ENCODE measurements at regions not wholly inside any gene's neighbourhood (a gene's known extent, or its start where the extent isn't known, plus 50 kb on each side); places are given as distances from the start of the nearest gene placed in this dataset.
"Not testable (repeated sequence)": the region's sequence is repeated elsewhere in the genome, so short reads cannot be mapped to it uniquely, and the experiment has no call there.

- DNase-seq, result no peak
These were observed 125.9 kb downstream of the CCER1 start for GRCh38 chr12:90829044-90829443.

- DNase-seq, result no peak
These were observed 126.4 kb downstream of the CCER1 start for GRCh38 chr12:90828621-90829020.

DNA sequence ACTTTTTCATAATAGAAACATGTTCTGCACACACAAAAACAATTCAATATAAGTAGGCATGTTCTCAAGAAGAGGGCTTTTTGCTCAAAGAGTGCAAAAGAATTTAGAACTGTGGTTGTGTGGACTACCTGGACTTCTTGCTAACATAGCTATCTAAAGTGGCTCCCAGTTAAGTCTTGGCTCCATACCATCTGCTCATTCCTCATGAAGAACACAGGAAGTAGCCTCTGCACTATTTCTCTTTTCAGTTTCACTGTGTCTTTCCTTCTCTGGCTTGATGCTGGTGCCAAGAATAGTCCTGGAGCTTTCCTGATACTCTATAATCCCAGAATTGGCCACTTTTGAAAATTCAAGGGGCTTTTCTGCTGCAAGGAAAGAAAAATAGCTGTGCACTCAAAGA, 127.4 kb downstream of the CCER1 start:
- DNase-seq, result no peak

DNA sequence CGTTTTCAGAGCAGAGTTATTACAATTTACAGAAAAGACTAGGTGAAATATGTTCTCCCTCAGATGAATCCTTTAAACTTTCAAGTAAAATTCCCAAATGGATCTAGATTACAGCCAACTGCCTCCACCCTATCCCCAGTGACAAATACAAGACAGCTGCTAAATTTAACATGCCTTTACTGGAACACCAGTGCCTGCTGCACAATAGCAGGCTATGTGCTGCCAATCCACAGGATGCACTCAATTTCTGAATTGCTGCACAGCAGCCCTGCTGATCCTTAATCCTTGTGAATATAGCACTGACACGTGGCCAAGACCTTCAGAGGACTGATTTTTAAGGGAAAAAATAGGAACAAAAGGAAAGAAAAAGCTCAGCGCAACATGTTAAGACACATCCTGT, 128.9 kb downstream of the CCER1 start:
- peak in 2 of 58 donors; percentile 1 to 20 for DNase-seq

- DNase-seq, result no peak
These were observed 131.1 kb downstream of the CCER1 start for GRCh38 chr12:90823859-90824258.

GRCh38 chr12:90819709-90820108, 135.3 kb downstream of the CCER1 start:
- no peak for DNase-seq

DNA sequence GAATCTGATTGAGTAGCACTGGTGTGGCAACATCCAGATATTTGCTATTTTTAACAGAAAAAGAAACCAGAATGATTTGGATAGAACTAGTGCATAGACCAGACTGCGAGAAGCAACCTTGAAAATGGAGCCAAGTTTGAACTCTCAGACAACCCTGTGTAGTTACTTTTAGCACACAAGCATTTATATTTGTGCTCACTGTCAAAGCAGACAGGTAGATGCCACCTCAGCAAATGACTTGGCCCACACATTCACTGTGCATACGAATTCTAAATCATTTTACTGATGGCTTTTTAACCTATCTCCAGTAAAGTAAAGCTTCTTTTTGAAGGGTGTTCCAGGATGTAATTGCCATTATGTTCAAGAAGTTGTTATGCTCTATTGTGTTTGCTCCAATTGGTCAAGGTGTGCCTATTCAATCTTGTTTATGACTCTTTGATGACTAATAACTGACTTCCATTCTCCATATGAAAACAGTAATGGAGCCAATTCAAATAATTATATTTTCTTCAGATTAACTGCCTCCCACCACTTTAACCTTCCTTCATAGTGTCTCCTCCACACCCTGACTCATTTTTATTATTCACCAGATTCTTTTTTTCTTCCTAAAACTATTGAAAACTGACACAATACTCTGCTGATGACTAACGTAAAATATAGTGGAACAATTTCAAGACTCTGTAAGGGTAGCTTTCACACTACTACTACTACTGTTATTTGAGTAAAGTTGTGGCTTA, 138.5 kb downstream of the CCER1 start:
- no peak for DNase-seq

DNA sequence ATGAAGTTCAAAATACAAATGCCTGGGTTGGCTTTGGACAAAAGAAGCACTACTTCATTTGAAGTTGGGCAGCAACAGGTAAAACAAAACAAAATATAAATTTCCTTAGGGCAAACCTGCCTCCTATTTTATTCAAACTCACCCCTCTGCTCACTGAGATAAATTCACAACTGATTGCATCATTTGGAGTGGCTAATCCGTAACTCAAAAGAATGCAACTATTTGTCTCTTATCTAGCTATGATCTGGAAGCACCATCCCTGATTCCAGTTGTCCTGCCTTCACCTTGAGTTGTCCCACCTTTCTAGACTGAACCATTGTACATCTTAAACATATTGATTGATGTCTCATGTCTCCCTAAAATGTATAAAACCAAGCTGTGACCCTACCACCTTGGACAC, 145.0 kb downstream of the CCER1 start:
- no peak for DNase-seq

DNA sequence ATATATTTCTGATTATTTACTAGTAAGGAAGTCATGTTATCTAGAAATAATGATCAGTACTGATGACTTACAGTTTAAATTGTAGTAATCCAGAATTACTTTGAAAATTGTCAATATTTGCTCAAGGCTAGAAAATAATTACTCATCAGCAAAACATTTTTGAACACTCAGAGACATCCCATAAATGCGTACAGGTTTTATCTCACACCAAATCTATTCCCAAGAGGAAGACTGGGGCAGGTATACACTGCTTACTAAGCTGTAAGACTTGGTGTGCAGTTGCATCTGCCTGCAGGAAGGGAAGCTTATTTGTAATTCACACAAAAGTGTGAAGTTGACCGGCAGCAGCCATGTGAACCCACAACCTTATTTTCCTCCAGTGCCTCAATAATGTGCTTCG, 146.4 kb downstream of the CCER1 start:
- no peak for DNase-seq

DNA sequence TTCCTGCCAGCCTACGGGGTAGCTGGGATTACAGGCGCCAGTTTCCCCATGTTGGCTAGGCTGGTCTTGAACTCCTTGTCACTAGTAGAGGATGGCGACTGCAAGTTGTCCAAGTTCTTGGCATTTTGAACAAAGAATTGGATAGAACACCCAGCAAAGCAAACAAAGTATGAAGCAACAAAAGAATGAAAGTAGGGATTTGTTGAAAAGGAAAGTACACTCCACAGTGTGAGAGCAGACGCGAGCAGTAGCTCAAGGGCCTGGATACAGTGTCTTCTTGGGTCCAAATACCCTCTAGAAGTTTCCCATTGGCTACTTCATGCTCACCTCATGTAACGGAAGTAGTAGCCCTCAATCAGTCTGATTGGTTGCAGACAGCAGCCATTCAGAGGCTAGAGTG, 152.2 kb downstream of the CCER1 start:
- DNase-seq, result no peak

DNA sequence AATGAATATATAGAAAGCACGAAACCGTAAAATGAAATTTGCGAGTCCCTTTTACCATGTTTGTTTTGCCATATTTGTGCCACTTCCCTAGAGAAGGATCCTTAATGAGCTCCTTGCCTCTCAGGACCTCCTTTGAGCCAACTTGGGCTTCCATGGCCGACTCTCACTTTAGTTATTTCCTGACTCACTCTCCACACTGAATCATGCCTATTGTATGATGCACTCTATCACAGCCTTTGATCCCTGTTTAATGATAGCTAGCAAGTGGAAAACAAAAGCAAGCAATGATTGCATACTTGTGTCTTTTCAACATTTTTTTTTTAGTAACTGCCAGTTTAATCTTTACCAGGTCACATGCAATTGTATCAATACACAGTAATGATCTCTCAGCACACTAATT, 153.2 kb downstream of the CCER1 start:
- DNase-seq, result no peak

GRCh38 chr12:90794212-90794611, 160.8 kb downstream of the CCER1 start:
- no peak for DNase-seq

DNA sequence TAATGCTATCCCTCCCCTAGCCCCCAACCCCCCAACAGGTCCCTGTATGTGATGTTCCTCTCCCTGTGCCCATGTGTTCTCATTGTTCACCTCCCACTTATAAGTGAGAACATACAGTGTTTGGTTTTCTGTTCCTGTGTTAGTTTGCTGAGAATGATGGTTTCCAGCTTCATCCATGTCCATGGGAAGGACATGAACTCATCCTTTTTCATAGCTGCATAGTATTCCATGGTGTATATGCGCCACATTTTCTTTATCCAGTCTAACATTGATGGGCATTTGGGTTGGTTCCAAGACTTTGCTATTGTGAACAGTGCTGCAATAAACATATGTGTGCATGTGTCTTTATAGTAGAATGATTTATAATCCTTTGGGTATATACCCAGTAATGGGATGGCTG, 162.3 kb downstream of the CCER1 start:
- DNase-seq, result not testable (repeated sequence)

GRCh38 chr12:90791445-90791844, 163.5 kb downstream of the CCER1 start:
- no peak for DNase-seq

DNA sequence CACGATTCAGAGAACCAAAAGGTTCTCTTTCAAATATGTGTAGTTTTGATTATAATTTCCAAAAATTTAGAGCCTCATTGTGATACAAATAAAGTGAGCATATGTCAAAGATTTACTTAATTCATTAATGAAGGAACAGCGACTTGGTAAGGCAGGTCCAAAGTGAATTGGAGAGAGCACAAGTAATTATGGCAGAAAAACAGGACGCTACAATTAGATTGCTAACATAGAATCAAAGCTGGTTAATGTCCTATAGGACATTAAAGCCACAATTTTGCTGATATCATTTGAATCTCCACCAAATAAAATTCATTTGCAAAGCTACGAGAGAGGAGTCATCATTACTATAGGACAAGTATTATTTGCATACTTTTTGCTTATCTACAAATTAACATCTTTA, 164.2 kb downstream of the CCER1 start:
- DNase-seq, result no peak

DNA sequence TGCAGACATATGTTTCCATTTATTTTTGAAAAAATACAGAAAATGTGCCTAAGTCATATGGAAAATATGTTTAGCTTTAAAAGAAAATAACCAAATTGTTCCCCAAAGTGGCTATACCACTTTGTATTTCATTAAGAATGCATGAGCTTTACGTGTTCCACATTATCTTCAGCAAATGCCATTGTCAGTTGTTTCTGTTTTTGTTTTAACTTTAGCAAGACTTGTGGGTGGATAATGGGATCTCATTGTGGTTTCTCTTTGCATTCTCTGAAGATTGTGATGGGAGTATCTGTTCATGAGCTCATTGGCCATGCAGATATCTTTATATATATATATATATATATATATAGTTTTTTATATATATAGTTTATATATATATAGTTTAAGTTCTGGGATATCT, 181.5 kb downstream of the CCER1 start:
- no peak for DNase-seq

DNA sequence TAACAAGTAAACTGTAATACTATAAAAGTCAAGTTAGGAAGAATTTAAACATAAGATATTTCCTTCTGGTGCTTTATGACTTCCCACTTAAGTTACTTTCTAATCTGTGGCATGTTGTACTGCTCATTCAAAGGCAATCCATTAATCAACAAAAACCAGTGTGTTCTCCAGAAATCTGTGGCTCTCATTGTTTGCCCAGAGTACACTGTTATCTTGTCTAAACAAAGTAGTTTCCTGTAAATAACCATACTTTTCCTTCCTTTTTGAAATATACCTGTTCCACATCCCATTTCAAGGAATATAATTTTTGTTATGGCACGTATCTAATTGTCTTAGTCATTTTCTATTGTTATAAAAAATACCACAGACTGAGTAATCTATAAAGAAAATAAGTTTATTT, 184.1 kb downstream of the CCER1 start:
- DNase-seq, result no peak

GRCh38 chr12:90757957-90758356, 197.0 kb downstream of the CCER1 start:
- no peak for DNase-seq

DNA sequence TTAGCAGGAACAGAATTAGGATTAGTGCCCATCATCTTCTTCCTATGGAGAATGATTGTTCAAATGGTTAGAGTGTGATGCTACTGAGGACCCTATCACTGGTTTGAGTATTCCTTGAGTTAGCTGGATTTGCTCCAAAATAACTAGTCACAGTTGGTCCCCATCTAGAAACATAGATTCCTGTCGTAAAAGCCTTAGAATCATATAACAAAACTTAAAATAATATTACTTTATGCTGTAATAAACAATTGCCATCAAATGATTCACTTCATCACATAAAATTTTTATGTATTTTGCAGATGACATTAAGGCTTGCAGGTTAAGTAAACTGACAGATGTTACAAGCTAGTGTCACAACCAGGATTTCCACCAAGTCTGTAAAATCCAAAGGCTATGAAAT, 209.8 kb downstream of the CCER1 start:
- no peak for DNase-seq

DNA sequence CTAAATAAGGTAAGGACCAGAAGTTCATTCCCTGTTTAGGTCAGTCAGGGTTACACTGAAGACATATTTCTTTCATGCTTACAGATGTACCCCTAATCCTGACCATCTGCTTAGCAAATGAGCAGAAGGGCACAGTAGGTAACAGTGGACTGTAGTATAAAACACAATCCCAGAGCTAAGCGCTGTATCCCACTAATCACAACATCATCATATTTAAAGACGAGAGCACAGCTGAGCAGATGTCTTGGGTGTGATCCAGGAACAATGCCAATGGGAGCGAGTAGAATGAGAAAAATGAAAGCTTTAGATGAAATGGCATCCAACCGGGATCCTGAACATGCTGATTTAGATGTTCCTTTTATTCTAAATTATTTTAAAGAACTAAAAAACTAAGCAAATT, 213.4 kb downstream of the CCER1 start:
- DNase-seq, result no peak

- no peak for DNase-seq
These were observed 225.2 kb downstream of the CCER1 start for GRCh38 chr12:90729736-90730135.

DNA sequence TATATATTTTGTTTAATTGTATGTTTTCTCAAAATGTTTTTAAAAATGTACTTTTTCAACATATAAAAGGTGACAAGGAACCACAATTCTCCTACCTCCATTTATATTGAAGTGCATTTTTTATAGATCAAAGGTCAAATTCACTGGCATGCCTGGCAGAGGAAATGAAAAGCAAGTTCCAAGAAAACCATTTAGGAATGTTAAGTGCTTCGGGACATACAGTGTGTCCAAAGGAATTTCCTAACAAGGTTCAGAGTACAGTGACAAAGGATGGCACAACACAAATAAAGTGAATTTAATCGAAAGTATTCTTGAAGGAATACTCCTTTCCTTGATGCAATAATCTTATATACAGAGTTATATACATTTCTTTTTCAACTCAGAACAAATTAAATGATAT, 242.3 kb downstream of the CCER1 start:
- no peak for DNase-seq

GRCh38 chr12:90710711-90711110, 244.3 kb downstream of the CCER1 start:
- DNase-seq, result no peak

GRCh38 chr12:90706036-90706435, 248.9 kb downstream of the CCER1 start:
- DNase-seq, result no peak

Data from anterior cingulate cortex (tissue), 58 donors.